Left renal cortex interstitium (tissue), 4 donors: ENCODE measurements at regions not wholly inside any gene's neighbourhood (a gene's known extent, or its start where the extent isn't known, plus 50 kb on each side); places are given as distances from the start of the nearest gene placed in this dataset.
"Not testable (repeated sequence)": the region's sequence is repeated elsewhere in the genome, so short reads cannot be mapped to it uniquely, and the experiment has no call there.

ENCODE experiments used
- DNase-seq, 4 donors: peaks; one replicate each; pipeline ENCODE4 v3.0.0-alpha.2; 2013; ENCODE audit warnings: low read depth in 4 of 4, low spot score in 2 of 4, missing footprints in 1 of 4

DNA sequence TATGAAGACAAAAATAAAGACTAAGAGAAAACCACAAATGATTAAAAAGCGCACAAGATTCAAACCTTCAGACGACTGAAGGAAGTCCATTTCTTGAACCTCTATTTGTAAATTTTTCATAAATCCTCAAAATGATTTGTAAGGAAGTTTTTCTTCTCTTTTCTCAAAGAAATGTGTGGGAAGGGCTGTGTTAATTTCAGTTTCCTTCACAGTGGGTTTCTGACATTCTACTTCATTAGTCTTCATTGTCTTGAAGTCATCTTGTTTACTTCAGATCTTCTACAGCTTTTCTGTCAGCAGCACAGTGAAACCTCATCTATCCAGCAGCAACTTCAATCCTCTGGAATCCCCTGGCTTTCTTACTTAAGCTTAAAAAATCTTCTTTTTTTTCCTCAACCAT is 87.6 kb upstream of the MYLIP start:
- no peak for DNase-seq

DNA sequence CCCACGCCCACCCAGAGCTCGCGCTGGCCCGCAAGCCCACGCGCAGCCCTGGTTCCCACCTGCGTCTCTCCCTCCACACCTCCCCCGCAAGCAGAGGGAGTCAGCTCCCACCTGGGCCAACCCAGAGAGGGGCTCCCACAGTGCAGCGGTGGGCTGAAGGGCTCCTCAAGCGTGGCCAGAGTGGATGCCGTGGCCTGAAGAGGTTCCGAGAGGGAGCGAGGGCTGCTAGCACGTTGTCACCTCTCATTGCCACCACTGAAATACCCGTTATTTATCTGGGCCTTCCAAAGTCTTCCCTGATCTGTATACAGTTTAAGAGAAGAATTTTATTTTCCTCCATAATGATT is 88.3 kb upstream of the MYLIP start:
- DNase-seq, result no peak

DNA sequence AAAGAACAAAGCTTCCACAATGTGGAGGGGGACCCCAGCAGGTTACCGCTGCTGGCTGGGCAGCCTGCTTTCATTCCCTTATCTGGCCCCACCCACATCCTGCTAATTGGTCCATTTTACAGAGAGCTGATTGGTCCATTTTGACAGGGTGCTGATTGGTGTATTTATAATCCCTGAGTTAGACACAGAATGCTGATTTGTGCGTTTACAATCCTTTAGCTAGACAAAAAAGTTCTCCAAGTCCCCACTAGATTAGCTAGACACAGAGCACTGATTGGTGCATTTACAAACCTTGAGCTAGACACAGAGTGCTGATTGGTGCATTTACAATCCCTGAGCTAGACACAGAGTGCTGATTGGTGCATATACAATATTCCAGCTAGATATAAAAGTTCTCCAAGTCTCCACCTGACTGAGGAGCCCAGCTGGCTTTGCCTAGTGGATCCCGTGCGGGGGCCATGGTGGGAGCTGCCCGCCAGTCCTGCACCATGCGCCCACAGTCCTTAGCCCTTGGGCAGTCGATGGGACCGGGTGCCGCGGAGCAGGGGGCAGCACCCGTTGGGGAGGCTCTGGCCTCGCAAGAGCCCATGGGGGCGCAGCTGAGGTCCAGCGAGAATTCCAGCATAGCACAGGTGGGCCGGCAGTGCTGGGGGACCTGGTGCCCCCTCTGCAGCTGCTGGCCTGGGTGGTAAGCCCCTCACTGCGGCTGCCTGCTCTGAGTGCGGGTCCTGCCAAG is 88.8 kb upstream of the MYLIP start:
- DNase-seq, result not testable (repeated sequence)

DNA sequence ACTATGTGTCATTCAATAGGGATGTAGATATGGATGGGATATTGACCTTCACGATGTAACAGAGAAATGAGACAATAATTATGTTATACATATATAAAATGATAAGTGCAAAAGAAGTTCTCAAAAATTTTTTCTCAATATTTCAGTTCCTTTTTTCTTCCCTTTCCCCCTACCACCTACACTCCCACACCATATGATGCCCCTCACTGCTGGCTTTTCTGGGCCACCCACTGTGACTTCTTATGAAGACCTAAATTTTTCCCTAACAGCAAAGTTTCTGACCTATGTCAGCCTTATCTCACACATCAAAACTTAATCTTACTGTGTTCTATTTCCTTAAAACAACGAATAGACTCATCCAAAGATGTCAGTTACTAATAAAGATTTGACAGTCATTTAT is 89.9 kb upstream of the MYLIP start:
- DNase-seq, result no peak

DNA sequence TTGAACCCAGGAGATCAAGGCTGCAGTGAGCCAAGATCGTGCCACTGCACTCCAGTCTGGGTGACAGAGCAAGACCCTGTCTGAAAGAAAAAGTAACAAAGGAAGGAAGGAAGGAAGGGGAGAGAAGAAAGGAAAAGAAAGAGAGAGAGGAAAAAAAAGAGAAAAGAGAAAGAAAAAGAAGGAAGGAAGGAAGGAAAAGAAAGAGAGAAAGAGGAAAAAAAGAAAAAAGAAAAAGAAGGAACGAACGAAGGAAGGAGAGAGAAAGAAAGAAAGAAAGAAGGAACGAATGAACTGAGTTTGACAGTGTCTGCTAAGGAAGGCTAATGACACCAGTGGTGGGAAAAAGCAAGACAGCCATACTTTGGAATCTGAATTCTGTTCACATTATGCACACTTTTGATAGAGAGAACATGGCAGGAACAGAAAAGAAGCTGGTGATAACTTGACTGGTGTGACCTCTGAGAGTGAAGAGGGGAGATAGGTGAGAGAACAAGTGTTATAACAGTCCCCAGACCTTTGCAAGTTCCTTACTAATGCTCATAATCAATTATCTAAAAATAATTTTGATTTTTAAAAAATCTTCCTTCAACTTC is 93.3 kb upstream of the MYLIP start:
- no peak for DNase-seq

DNA sequence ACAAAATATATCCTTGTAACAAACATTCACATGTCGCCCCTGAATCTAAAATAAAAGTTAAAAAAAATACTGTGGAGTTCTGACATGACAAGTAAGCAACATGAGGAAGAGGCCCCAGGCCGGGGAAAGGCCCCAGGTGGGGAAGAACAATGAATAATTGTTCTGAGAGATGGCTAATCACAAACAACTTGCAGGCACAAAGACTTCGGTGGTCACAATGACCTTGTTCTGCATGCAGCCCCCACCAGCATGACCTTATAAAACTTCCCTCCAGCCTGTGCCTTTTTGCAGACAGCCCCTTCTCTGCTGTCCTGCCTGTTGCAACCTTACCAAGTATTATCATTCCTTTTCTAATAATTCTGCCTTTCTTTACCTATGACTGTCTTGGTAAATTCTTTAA is 95.7 kb upstream of the MYLIP start:
- no peak for DNase-seq

DNA sequence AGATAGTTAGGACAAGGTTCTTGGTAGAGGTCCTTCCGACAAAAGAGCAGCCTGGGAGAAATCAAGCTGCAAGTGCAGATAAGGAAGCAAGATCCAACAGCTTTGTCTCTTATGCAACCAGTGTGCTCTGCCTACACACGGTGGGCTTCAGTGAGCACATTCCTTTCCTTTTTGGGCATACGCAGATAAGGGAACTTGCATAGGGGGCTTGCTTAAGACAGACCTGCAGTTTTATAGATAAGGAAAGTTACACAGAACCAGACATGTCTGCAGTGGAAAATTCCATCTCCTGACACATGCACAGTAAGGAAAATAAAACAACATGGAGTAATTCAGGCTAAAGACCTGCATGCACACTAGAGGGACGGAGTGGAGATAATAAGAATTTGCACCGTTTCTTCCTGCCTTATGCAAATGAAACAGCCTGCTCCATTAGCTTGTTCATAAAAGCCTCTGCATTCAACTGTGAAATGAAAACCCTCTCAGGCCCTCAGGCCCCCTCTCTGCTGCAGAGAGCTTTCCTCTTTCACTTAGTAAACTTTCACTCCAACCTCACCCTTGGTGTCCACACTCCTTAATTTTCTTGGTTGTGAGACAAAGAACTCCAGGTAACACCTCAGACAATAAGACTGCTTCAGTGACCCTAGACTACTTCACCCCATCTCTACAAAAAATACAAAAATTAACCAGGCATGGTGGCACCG is 97.5 kb upstream of the MYLIP start:
- DNase-seq, result no peak

DNA sequence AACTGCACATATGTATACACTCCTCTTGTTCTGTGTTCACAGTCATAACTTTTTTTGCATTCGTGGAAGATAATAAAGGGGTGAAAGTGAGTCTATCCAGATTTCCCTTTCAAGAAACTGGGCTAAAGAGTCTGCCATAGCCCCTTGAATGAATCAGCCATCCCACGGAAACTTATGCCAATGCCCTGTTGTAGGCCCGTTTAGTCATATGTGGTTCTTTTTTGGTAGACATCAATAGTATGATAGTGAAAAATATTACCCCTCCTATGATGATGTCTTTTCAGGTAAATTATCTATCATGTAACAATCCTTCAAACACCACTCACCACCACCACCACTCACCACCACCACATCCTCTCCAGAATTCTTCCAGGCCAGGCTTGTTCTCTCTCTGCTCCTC is 99.9 kb upstream of the MYLIP start:
- no peak for DNase-seq

DNA sequence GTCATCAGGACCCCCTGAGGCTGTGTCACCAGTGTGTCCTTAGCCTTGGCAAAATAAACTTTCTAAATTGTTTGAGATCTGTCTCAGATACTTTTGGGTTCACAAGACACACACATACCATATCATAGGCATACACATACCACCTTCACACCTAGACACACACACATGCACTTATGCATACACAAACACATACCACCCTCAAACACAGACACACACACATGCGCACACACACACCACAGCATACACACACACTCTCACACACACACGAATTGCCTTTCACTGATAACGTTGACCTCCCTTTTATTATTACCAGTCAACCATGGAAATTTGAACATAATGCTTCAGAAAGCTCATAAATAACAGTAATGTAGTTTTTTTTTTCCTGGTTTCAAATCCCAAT is 108.6 kb upstream of the MYLIP start:
- DNase-seq, result no peak

DNA sequence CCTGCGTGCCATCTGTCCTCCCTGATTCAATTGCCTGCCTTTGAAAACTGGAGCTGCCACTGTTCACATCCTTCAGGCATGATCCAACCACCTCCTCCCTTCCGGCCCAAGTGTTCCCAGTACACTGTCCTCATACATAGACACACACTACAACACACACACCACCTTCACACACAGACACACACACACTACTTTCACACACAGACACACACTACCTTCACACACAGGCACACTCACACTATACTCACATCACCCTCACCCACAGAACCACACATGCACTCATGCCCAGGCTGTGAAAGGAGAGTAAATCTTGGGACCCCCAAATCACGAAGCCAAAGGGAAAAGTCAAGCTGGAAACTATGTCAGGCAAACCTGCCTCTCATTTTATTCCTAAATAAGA is 109.4 kb upstream of the MYLIP start:
- DNase-seq, result no peak

DNA sequence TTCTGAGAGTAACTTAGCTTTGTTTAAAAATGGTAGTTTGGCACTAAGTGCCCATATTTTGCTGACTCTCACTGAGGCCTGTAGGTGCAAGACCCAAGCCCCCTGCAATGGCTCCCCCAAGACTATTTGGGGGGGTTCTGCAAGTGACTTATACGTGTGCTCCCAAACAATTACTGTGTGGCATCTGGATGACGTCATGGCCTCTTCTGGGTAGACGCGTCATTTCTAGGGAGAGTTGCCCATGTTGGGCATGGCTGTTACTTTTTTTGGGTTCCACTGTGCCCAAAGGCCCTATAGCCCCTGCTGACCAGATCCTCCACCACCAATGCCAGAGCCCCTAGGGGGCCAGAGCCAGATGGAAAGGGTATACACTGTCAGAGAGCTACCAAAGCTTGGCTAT is 110.3 kb upstream of the MYLIP start:
- DNase-seq, result no peak

DNA sequence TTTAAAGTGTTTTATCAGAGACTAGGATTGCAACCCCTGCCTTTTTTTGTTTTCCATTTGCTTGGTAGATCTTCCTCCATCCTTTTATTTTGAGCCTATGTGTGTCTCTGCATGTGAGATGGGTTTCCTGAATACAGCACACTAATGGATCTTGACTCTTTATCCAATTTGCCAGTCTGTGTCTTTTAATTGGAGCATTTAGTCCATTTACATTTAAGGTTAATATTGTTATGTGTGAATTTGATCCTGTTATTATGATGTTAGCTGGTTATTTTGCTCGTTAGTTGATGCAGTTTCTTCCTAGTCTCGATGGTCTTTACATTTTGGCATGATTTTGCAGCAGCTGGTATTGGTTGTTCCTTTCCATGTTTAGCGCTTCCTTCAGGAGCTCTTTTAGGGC is 114.6 kb upstream of the MYLIP start:
- not testable (repeated sequence) for DNase-seq

DNA sequence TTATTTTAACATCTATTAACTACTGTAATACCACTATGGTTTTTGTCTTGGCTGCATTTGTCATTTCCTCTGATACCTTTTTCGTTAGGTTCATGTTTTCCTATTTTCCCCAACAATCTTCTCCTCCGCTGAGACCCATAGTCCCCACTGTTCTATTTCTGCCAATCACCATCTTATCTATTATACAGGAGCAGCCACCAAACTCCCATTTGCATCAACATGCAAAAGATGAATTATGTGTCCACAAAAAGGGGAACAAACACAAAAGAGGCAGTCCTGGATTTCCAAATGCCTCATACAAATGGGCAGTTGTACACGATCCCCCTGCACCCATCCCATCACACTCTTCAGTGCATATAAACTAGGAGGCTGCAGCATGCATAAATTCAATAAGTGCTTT is 121.7 kb upstream of the MYLIP start:
- DNase-seq, result no peak

DNA sequence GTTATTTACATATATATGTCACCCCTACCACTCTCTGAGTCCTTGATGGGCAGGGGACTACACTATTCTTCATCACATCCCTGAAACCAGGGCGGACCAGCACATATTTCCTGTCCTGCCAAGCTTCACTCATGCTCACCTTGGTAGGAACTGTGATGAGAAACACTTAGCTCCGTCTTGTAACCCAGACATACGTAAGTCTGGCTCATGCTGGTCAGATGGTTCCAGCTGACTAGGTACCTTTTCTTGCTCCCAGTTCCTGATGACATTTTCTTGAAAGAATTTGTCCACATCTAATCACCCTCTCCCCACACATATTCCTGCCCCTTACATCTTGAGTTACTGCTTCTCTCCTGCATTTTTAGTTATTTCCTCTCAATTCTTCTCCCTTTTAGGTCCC is 122.2 kb upstream of the MYLIP start:
- DNase-seq, result no peak

DNA sequence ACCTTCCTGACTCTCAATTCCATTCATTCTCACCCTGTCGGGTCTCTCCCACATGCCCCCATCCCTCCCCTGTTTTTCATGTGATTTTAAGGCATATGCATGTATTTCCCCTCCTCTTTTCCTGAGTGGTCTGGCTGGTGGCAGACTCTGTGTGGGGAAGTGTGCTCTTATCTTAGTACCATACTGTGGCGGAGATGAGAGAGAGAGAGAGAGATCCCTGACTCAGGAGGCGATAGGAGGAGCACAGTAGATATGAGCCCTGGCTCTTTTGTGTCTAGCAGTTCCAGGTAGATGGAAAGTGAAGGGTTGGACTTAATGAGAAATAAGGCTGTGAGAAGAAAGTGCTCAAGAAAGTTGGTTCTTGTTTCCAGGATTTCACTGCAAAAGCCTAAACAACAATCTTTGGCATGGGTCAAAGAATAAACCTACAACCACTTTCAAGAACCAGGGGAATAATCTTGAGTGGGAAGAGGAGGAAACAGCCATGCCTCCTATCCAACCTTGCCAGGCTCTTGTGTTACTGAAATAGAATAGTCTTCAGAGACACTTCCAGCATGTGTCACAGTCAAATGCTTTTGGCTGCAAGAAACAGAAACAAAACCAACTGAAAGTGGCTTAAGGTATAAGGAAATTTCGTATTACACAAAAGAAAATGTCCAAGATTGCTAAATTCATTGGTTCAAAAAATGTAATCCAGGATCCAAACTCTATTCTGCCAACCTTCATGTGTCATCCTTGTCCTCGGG is 123.8 kb upstream of the MYLIP start:
- DNase-seq, result no peak

DNA sequence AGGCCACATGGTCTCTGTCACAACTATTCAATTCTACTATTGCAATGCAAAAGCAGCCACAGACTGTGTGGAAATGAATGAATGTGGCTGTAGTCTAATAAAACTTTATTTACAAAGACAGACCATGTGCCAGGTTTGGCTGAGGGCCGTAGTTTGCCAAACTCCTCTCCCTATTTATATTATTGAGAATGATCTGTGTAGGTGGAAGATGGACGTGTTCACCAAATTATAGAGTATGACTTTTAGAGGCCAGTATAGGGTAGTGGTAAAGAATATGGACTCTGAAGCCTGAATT is 125.7 kb upstream of the MYLIP start:
- no peak for DNase-seq

DNA sequence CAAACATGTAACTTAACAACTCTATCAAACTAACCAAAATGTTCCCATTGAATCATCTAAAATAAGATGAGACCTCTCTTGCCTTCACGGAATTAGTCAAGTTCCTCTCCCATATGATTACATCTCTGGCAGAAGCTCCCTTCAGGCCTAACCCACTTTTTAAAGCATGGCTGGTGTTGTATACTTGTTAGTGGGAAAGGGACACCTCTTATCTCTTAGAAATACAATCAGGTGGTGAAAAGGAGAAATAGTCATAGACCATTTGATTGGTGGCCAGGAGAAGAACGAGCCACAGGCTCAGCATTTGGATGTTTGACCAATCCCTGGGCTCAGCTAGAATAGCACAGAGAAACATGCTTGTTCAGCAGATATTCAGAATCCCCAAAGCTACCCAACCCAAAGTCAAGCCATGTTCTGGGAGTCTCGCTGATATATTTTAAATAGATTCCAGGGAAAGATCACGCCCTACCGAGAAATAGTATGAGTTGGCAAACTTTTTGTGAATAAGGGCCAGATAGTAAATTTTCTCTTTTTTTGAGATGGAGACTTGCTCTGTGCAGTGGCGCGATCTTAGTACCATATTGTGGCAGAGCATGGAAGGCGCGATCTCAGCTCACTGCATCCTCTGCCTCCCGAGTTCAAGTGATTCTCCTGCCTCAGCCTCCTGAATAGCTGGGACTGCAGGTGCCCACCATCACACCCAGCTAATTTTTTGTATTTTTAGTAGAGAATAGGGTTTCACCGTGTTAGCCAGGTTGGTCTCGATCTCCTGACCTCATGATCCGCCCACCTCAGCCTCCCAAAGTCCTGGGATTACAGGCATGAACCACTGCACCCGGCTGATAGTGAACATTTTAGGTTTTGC is 126.3 kb upstream of the MYLIP start:
- DNase-seq, result no peak

DNA sequence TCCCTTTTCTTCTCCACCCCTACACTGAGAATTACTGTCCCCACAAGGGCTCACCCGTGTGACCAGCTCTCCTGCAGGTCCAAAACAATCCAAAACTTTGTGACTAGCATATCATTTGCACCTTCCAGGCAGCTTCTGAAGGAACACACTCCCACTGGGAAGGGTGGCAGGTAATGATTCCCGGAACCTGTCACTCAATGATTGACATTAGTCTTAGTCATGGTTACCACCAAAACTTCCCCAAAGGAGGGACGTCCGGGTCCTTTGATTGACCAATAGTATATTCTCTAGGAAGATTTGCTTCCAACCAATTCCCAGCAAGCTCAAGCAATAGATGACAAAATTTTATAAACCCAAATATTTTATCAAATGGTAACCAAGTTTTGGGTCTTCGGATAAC is 127.7 kb upstream of the MYLIP start:
- no peak for DNase-seq

DNA sequence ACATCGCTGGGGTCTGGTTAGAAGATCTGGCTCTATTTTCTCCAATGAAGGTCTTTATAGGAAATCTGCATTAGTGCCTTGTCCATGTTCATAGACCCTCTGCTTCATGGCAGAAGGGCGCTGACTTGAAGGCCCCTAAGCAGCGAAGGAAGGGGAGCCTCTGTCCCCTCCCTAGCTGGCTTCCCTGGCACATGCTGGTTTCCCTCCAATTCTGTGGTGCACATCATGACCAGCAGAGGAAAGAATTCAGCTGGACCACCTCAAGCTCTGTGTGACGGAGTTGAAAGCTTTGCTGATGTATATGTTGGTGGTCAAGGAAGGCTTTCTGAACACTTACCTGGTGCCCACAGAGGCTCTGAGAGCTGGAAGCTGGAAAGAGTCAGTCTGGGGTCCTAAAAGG is 129.7 kb upstream of the MYLIP start:
- DNase-seq, result no peak

DNA sequence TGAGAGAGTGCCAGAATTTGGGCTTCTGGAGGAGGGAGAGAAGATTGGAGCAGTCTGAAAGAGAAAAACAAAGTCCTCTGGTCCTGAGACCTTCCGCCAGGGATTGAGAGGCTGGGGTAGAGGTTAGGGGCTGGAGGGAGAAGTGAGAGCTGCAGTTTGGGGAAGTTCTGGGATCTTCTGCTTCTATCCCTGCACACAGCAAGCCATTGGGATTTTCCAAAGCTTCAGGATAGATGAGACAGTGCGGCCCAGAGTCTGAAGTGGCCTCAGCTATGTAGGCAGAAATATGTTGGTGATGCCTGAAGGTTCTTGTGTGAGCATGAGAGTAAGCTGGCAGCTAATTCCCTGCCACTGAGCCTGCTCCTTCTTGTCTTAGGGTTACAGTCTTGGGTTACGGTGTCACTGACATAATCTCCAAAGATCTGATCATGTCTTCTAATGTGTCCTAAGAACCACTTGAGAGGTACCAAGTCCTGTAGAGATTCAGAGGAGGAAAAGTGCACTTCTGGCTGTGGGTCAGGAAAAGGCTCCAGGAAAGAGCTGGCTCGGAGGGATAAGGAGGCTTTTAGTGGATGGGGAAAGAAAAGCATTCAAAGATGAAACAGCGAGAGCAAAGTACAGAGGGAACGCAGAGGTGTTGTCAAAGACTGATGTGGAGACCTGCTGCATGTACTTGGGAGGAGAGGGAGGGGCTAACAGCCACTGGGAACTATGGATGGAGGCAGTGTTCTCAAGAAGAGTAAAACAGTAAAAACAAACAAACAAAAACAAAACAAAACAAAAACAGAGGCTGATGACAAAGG is 131.1 kb upstream of the MYLIP start:
- no peak for DNase-seq
